HepG2 (cell line): ENCODE measurements at regions not wholly inside any gene's neighbourhood (a gene's known extent, or its start where the extent isn't known, plus 50 kb on each side); places are given as distances from the start of the nearest gene placed in this dataset.

Experiments used
- CBFB ChIP-seq: sonication (generic); formaldehyde crosslinking; IDR thresholded peaks from 2 replicates; pipeline ENCODE4 v1.4.0; 2020; ENCODE audit warnings: missing genetic modification reagents
- GTF2F1 ChIP-seq: fragments of 150-350 bp; IDR thresholded peaks from 2 replicates; pipeline ENCODE4 v1.6.1; 2014; ENCODE audit warnings: low read length
- JUN ChIP-seq: sonication (generic); formaldehyde crosslinking; IDR thresholded peaks from 2 replicates; pipeline ENCODE4 v1.4.0; 2020; ENCODE audit warnings: mild to moderate bottlenecking, missing genetic modification reagents
- MLX ChIP-seq: IDR thresholded peaks from 2 replicates; pipeline ENCODE4 v1.6.1; 2016
- REPIN1 ChIP-seq: sonication (generic); formaldehyde crosslinking; IDR thresholded peaks from 2 replicates; pipeline ENCODE4 v1.8.0; 2022; ENCODE audit warnings: missing genetic modification reagents, low read depth, mild to moderate bottlenecking, borderline replicate concordance
- ZNF101 ChIP-seq: sonication (generic); formaldehyde crosslinking; IDR thresholded peaks from 2 replicates; pipeline ENCODE4 v1.4.0; 2020; ENCODE audit warnings: mild to moderate bottlenecking, low read depth, missing genetic modification reagents, borderline replicate concordance

GRCh38 chr3:55294557-55294956 lies 192.5 kb downstream of the WNT5A start:
- no peak for TF ChIP-seq JUN (CRISPR knock-in tag)
- TF ChIP-seq CBFB (CRISPR knock-in tag) = no peak
- TF ChIP-seq ZNF101 (CRISPR knock-in tag) = no peak
- TF ChIP-seq MLX (CRISPR knock-in tag) = no peak
- TF ChIP-seq REPIN1 = no peak
- TF ChIP-seq GTF2F1 = no peak
